ENCODE measurements at regions not wholly inside any gene's neighbourhood (a gene's known extent, or its start where the extent isn't known, plus 50 kb on each side); places are given as distances from the start of the nearest gene placed in this dataset.

GRCh38 chr9:79089054-79089560 lies 482.7 kb upstream of the TLE4 start:
- no peak for TF ChIP-seq CTCF (IDR thresholded peaks at IDR 0.05)
- no peak for TF ChIP-seq POLR2A (IDR thresholded peaks at IDR 0.05)
- no peak for TF ChIP-seq EP300 (IDR thresholded peaks at IDR 0.05)

Measured in stomach (tissue), 4 donors.